Prostate gland (tissue), 2 donors: ENCODE measurements at regions not wholly inside any gene's neighbourhood (a gene's known extent, or its start where the extent isn't known, plus 50 kb on each side); places are given as distances from the start of the nearest gene placed in this dataset.

Experiments
- DNase-seq: peaks from one replicate; pipeline ENCODE4 v3.0.0-alpha.2; 2019; ENCODE audit warnings: low spot score
- H3K27ac ChIP-seq, 2 donors: fragments of 200-600 bp; sonication (generic); 2 replicates each; pipeline ENCODE4 v1.5.1; 2017 to 2019
- H3K27me3 ChIP-seq: fragments of 200-600 bp; sonication (generic); replicated peaks from 2 replicates; pipeline ENCODE4 v1.5.1; 2019; ENCODE audit not compliant: insufficient read depth
- H3K36me3 ChIP-seq, 2 donors: fragments of 200-600 bp; sonication (generic); 1 replicate in 1 of 2; 2 replicates in 1 of 2; pipeline versions ENCODE4 v1.5.1 to v1.8.1; 2017 to 2019
- H3K4me1 ChIP-seq: fragments of 200-600 bp; sonication (generic); replicated peaks from 2 replicates; pipeline ENCODE4 v1.5.1; 2019
- H3K4me3 ChIP-seq, 2 donors: fragments of 200-600 bp; sonication (generic); 2 replicates each; pipeline ENCODE4 v1.5.1; 2017 to 2019
- H3K9me3 ChIP-seq: fragments of 200-600 bp; sonication (generic); 2 replicates; pipeline ENCODE4 v1.5.1; 2017
- POLR2A ChIP-seq: fragments of 450-650 bp; IDR thresholded peaks from one replicate; pipeline ENCODE4 v1.6.1; 2016; ENCODE audit warnings: antibody characterized with exemption, mild to moderate bottlenecking
- POLR2AphosphoS5 ChIP-seq: sonication (generic); formaldehyde crosslinking; IDR thresholded peaks from one replicate; pipeline ENCODE4 v1.6.1; 2017; ENCODE audit warnings: antibody characterized with exemption
- WGBS: methylation state at CpG from one replicate; pipeline ENCODE4 v1.1.5; 2018; 5-methylcytosine and 5-hydroxymethylcytosine counted together
- intact Hi-C: fragments of 100-400 bp; cut with DNase I; formaldehyde crosslinking; loops from one replicate; pipeline ENCODE4 v1.14.2; 2022
- TF ChIP-seq, protein P1 (sequence below), 4 experiments: fragments of 200-600 bp in 2 of 4; fragments of 450-650 bp in 2 of 4; sonication (generic) in 2 of 4; IDR thresholded peaks; 1 replicate in 3 of 4; 2 replicates in 1 of 4; pipeline ENCODE4 v1.5.1; 2016 to 2019; ENCODE audit warnings: antibody characterized with exemption in 4 of 4, mild to moderate bottlenecking in 2 of 4, moderate library complexity in 2 of 4

DNA sequence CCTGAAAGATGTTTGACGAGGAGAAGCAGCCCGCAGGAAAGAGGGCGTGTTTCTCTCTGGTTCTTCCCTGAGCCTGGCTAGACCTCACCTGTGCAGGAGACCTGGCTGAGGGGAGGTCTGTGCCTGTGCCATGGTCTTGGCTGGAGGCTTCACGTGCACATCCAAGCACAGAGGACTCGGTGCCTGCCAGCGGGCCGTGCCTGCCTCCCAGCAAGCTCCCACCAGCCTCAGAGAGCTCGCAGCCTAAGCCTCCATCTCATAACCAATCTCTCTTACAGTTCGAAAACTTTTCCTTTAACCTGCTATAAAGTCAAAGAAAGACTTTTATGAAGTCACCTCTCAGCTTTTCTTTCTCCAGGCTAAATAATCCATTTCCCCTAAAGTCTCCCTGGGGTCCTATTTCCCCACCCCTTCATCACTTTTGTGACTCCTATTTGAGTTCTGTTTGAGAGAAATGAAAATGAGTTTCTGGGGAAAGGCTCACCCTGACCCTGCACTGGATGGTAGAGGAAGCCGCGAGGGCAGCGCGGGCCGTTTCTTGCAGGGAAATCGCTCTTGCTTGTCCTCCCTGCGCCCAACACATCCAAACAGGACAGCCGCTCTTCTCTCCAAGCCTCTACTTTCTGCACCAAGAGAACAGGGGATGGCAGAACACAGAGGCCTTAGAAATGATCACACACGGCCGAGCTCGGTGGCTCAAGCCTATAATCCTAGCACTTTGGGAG lies 521.0 kb downstream of the SOX11 start:
- no peak overlapping the region for H3K4me3 ChIP-seq
- DNase-seq, result no peak
- no peaks in the 10 kb centered on the region for H3K36me3 ChIP-seq
- H3K27ac ChIP-seq, result no peak overlapping the region
- H3K4me1 ChIP-seq, result no peaks in the 10 kb centered on the region
- H3K9me3 ChIP-seq, result no peaks in the 10 kb centered on the region
- TF ChIP-seq, protein P1, sequence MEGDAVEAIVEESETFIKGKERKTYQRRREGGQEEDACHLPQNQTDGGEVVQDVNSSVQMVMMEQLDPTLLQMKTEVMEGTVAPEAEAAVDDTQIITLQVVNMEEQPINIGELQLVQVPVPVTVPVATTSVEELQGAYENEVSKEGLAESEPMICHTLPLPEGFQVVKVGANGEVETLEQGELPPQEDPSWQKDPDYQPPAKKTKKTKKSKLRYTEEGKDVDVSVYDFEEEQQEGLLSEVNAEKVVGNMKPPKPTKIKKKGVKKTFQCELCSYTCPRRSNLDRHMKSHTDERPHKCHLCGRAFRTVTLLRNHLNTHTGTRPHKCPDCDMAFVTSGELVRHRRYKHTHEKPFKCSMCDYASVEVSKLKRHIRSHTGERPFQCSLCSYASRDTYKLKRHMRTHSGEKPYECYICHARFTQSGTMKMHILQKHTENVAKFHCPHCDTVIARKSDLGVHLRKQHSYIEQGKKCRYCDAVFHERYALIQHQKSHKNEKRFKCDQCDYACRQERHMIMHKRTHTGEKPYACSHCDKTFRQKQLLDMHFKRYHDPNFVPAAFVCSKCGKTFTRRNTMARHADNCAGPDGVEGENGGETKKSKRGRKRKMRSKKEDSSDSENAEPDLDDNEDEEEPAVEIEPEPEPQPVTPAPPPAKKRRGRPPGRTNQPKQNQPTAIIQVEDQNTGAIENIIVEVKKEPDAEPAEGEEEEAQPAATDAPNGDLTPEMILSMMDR (IDR thresholded peaks at IDR 0.05), result no peak
- TF ChIP-seq POLR2A (no peak), POLR2AphosphoS5 (no peak)
- 79% methylated on average over 20 of the region's 20 CpGs for WGBS
- H3K27me3 ChIP-seq, result no peaks in the 10 kb centered on the region
- intact Hi-C loops, result no loop called here

DNA sequence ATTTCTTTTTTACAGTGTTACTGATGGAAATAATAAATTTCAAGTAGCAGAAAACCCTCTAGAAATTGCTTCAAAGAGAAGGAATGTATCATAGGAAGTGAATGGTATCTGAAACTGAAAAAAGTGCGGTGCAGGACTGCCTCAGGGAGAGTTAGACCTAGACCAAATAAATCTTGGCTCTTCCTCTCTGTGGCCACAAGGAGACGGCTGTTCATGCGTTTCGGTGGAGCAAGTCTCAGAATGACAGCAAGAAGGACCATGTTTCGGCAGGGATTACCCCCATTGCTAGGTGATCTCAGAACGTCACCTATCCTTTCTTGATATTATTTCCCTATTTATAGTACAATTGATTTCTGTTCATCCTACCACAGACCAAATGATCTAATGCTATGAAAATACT lies 522.3 kb downstream of the SOX11 start:
- Histone ChIP-seq H3K27ac (no peak overlapping the region), H3K36me3 (no peaks in the 10 kb centered on the region), H3K4me1 (no peaks in the 10 kb centered on the region), H3K4me3 (no peak overlapping the region), H3K27me3 (no peaks in the 10 kb centered on the region), H3K9me3 (no peaks in the 10 kb centered on the region)
- 74% methylated on average over 6 of the region's 6 CpGs for WGBS
- no peak for TF ChIP-seq POLR2A
- TF ChIP-seq, protein P1 (IDR thresholded peaks at IDR 0.05), result no peak
- no peak for TF ChIP-seq POLR2AphosphoS5
- intact Hi-C loops, result no loop called here
- DNase-seq, result no peak

DNA sequence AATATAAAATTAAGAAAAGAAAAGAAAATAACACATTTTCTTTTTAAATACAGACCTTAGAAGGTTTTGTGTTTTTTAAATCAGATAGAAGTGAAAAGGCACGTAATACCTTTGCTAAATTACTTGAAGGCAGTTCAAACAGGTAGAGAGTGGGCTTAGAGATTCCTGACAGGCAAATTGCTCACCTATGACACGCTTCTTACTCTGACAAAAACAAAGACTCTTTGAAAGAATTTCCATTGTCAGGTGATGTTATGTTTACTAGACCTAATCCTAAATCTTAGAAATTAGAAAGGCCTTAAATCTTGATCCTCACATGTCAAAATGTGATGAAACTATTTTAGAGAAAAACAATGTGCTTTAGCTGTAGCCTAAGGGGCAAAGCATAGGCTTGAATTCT lies 522.9 kb downstream of the SOX11 start:
- DNase-seq, result no peak
- Histone ChIP-seq H3K4me1 (no peaks in the 10 kb centered on the region), H3K27ac (no peak overlapping the region), H3K27me3 (no peaks in the 10 kb centered on the region), H3K4me3 (no peak overlapping the region), H3K36me3 (no peaks in the 10 kb centered on the region), H3K9me3 (no peaks in the 10 kb centered on the region)
- TF ChIP-seq POLR2AphosphoS5, result no peak
- no peak for TF ChIP-seq POLR2A
- TF ChIP-seq, protein P1 (IDR thresholded peaks at IDR 0.05), result no peak
- intact Hi-C loops, result no loop called here
- WGBS, result 82% methylated on average over 2 of the region's 2 CpGs

DNA sequence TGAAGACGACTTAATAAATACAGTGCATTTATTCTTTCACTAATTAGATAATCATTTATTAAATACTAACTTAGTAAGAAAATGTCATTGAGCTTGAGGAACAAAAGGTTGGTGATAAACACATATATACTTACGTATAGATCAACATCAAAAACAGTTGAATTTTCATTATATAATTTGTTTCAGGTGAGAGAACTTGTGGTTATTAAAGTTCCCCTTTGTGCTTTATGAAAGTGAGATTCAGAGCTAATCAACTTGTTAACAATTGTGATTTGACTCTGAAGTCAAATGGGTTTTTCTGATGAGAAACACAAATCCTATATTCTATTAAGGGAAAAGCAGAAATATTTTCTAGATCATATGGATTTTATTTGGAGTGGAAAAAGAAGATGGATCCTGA lies 524.0 kb downstream of the SOX11 start:
- TF ChIP-seq, protein P1 (IDR thresholded peaks at IDR 0.05), result no peak
- no peak for TF ChIP-seq POLR2AphosphoS5
- TF ChIP-seq POLR2A, result no peak
- 86% methylated on average over 2 of the region's 2 CpGs for WGBS
- no peaks in the 10 kb centered on the region for H3K4me1 ChIP-seq
- H3K36me3 ChIP-seq, result no peaks in the 10 kb centered on the region
- no peak for DNase-seq
- H3K27me3 ChIP-seq, result no peaks in the 10 kb centered on the region
- no peaks in the 10 kb centered on the region for H3K9me3 ChIP-seq
- intact Hi-C loops, result no loop called here
- H3K27ac ChIP-seq, result no peak overlapping the region
- H3K4me3 ChIP-seq, result no peak overlapping the region

DNA sequence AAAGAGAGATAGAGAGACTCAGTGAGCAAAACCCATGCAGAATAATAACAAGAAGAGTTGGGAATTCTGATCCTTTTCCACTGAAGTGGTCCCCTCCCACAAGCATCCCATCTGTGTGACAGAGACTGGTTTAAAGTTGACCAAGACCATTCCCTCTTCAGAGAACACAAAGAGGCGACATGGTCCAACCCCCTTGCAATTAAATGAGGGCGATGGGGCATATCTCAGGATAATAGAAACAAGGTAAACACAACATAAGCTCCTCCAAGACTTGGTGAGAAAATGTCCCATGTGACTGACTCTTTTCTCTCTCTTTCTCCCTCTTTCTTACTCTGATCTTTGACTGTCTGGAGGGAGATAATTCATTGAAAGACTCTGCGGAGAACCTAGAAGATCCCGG lies 526.7 kb downstream of the SOX11 start:
- Histone ChIP-seq H3K27ac (no peak overlapping the region), H3K4me3 (no peak overlapping the region), H3K9me3 (no peaks in the 10 kb centered on the region), H3K4me1 (no peaks in the 10 kb centered on the region), H3K27me3 (no peaks in the 10 kb centered on the region), H3K36me3 (no peaks in the 10 kb centered on the region)
- no peak for DNase-seq
- 84% methylated on average over 4 of the region's 4 CpGs for WGBS
- TF ChIP-seq POLR2A, result no peak
- no peak for TF ChIP-seq POLR2AphosphoS5
- TF ChIP-seq, protein P1 (IDR thresholded peaks at IDR 0.05), result no peak
- intact Hi-C loops, result no loop called here
